LoVo (cell line): ENCODE measurements at regions not wholly inside any gene's neighbourhood (a gene's known extent, or its start where the extent isn't known, plus 50 kb on each side); places are given as distances from the start of the nearest gene placed in this dataset.

Source experiments
- DNase-seq: peaks from one replicate; pipeline ENCODE4 v3.0.0-alpha.2; 2016; ENCODE audit warnings: low spot score

GRCh38 chr12:68450947-68451260, 118.7 kb upstream of the MDM1 start:
- no peak for DNase-seq

- no peak for DNase-seq
Measured at GRCh38 chr12:68451261-68452077, 119.3 kb upstream of the MDM1 start.

DNA sequence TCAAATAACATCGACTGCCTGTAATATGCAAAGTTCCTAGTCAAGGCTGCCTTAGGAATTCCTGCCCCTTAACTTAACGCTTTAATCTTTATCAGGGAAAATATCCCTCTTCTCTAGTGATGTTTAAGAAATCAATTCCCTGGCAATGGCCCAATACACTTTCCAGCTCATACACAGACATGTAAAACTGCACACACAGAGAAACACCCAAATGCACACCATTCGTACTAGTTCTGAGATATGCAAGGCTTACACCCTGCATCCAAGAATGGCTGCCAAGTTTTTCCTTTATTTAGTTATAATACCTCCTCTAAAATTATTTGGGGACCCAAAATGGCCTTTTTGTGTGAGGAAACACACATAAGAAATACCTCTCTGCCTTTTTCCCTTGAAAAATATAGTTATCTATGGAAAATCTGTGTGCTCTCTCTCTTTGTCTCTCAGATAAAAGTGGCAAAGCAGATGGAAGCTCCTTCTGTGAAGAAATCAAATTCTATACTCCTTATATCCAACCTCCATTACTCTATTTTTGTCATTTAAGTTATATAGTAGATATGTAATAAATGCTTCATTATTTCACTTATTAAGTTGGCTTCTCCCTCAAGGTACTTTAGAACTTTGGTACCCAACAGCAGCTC, 120.0 kb upstream of the MDM1 start:
- DNase-seq: no peak

DNA sequence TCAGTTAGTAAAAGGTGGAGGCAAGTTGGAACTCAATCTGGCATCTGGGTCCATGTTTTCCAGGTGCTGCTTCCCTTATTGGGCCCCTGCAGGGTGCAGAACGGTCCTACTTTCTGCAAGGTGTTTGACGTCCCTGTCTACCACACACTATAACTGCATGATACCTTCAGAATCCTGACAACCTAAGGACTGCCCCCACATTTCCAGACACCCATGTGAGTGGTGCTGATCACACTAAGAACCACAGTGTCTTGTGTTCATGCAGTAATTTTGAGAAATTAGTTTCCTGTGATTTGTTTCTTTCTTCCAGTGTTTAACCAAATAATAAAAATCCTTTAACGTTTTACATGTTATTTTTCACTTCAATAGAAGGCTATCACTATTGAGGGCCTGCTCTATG, 121.1 kb upstream of the MDM1 start:
- no peak for DNase-seq

DNA sequence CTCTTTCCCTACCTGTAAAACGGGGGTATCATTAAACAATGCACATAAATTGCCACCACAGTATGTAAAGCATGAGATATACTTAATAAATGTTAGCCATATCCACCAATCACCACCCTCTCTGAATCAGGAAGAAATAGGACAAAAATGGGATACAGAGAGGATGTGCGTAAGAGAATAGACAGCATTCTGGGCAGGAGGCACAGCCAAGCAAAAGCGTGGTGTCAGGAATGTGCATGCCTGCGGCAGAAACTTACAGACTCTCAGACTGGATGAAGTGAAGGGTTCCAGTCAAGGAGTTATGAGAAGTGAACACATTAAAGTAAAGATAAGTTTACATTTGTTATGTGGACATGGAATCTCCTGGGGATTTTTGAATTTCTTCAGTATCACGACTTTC, 121.7 kb upstream of the MDM1 start:
- DNase-seq: no peak

DNA sequence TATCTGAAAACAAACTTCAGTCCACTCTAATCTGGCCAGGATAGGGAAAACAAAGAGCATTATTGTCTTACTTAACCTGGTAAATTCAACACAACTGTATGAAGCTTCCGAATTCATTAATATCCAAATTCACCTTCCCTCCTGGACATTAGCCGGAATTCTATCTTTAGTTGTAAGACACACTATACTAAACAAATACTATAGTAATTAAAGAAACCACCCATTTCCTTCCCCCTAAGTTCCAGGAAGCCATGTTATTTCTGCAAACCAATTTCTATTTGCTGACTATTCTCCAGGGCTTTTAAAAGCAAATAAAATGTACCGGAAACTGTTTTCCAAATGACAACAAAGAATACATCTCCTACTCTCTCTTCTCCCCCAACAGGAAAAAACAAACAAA, 122.7 kb upstream of the MDM1 start:
- DNase-seq: no peak

- no peak for DNase-seq
Measured at GRCh38 chr12:68455691-68456345, 123.7 kb upstream of the MDM1 start.

GRCh38 chr12:68458866-68459265, 126.7 kb upstream of the MDM1 start:
- no peak for DNase-seq

DNA sequence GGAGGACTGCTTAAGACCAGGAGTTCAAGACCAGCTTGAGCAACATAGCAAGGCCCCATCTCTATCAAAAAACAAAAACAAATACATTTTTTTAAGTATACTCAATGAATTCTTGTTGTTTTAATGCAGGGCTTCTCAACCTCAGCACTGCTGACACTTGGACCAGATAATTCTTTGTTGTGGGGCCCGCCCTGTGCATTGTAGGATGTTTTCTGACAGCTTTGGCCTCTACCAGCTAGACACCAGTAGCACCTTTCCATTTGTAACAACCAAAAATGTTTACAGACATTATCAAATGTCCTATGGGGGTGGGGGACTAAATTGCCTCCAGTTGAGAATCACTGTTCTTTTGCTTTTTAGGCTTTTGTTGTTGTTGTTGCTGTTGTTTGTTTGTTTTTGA, 128.1 kb upstream of the MDM1 start:
- DNase-seq: no peak

DNA sequence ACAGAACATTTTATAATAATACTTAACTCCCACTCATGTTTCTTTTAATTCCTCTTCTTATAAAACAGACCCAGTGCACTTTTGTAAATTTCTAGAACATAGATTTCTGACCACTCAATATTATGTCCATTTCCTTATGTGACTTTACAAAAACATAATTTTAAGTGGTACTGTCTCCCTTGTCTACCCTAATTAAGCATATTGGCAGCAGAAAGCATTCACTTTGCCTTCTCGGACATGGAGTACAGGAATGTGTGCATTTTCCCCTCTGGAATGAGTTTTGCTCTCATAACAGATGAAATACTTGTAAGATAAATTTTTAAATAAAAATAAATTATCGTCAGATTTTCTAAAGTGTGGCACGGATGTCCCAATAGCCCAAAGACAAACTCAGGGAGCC, 129.5 kb upstream of the MDM1 start:
- no peak for DNase-seq

DNA sequence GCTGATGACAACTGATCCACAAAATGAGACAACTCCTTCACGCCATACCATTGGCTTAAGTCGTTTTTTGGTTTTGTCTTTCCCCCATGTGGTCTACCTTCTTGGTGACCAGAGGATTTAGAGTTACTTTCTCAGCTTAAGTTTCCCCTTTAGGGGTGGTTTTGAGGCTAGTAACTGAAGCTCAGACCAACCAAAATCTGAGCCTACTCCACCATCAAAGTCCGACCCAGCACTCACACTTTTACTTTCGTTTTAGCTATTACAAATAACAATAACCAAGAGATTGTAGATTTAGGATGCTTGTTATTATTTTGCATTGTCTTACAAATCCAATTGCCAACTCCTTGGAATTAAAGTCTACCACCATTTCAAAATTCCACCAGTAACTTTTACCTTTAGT, 130.6 kb upstream of the MDM1 start:
- no peak for DNase-seq

GRCh38 chr12:68465227-68465626, 133.1 kb upstream of the MDM1 start:
- no peak for DNase-seq

- no peak for DNase-seq
Measured at GRCh38 chr12:68467514-68467913, 135.4 kb upstream of the MDM1 start.

- no peak for DNase-seq
Measured at GRCh38 chr12:68468036-68468435, 135.9 kb upstream of the MDM1 start.

- no peak for DNase-seq
Measured at GRCh38 chr12:68469113-68469512, 137.0 kb upstream of the MDM1 start.

DNA sequence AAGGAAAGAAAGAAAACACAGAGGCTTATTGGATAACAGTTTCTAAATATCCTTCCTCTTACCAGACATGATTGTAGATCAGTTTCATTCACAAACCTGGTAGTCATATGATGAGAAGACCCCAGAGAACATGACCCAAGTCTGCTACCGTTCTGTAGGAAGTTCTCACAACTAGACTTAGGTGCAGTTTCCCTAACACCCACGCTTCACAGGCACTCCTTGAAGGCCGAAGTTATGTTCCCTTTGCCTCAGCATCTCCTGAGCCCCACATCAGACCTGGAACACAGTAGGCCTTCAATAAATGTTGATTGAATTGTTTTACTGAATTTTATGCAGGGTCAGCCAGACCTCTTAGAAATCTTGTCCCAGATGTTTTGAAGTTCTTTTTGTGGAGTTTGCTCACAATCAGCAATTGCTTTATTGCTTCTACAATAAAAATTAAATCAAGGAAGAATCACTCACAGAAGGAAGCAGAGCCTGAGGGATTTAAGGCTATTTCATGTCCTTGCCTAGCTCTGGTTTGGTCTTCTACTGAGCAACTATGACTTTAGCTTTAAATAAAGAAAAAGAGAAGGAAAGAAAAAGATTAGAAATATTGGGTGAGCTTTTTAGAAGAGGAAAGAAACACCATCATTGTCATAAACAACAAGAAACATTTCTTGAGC, 138.6 kb upstream of the MDM1 start:
- DNase-seq: no peak

DNA sequence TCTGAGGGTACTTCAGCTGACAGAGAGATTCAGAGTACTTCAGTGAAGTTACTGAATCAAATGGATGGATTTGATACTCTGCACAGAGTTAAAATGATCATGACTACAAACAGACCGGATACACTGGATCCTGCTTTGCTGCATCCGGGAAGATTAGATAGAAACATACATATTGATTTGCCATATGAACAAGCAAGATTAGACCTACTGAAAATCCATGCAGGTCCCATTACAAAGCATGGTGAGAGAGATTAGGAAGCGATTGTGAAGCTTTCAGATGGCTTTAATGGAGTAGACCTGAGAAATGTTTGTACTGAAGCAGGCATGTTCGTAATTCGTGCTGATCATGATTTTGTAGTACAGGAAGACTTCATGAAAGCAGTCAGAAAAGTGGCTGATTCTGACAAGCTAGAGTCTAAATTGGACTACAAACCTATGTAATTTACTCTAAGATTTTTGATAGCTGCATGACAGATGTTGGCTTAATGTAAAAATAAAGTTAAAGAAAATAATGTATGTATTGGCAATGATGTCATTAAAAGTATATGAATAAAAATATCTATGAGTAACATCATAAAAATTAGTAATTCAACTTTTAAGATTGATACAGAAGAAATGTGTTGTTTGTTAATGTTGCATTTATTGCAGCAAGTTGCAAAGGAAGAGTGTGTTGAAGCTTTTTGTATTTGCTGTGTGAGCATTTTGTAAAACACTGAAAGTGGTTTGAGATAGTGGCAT, 136.1 kb upstream of the RAP1B start:
- DNase-seq: no peak

DNA sequence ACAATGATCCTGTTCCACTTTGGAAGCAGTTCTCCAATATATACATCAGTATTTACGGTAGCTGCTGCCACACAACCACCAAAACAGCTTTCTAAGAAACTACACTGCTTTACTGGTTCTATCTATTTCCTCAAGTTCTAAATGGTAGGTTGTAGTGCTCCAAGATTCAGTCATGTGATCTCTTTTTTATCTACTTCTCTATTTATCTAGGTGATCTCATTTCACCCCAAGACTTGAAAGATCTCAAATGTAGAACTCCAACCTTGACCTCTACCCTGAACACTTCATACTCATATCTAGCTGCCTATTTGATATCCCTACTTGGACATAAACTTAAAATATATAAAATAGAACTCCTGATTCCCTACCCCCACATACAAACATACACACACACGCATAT, 133.9 kb upstream of the RAP1B start:
- DNase-seq: no peak

DNA sequence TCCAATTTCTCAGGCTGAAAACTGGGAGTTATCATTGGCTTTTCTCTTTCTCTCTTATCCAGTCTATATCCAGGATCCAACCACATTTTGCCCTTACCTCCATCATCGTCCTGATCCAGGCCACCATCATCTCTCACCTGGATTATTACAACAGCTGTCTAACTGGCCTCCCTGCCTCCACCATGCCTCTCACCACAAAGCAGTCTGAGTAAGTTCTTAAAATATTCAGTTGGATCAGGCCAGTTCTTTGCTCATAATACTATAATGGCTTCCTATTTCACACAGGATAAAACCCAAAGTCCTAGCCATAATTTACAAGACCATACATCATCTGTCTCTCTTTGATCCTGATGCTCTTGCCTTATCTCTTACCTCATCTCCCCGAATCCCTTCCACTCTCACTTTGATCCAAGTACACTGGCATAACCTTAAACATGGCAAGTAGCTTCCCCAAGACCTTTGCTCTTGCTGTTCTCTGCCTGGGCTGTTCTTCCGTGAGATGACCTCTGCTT, 133.4 kb upstream of the RAP1B start:
- no peak for DNase-seq

DNA sequence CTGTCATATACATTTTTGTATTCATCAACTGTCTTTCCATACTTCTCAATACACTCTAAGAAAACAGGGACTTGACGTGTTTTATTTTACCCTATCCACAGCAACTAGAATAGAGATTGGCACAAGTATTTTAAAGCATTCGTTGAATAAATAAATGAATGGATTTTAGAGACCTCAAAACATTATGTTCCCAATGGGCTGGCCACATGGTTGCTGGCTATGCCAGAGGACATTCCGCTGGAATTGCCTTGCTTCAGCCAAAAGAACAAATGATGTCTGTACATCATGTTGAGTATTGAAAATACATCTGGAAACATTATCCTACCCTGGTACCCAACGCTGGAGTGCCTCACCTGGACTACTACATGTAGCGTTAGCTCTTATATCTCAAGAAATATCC, 132.8 kb upstream of the RAP1B start:
- no peak for DNase-seq

DNA sequence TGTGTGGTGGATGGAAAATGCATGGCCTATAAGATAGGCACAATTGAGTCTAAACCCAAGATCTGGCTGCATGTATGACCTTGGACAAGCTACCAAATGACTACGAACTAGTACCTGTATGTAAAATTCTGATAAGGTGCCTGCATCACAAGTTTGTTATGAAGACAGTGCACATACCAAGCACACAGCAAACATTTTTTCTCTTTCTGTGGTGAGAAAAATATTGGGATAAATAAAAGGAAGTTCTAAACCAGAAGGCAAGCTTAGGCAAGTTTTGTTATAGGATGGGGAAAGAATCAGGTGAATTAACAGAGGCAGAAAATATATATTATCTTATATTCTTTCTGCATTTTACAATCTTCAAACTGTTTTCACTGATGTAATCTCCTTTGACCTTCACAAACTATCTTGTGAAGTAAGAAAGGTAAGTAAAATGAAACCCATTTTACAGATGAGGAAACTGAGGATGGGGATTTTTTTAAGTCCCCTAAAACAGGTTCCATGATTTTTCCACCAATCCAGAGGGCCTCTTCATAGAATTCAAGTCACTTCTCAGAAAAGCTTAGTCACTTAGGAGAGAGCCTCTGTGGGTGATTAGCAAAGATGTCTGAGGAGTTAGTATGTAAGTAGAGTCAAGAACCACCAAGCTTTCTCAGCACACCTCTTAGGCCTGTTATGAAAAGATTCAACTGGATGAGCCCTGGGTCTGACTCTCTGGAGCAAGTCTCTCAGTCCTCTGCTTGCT, 132.0 kb upstream of the RAP1B start:
- no peak for DNase-seq
